NCI-H510A (cell line): ENCODE measurements at regions not wholly inside any gene's neighbourhood (a gene's known extent, or its start where the extent isn't known, plus 50 kb on each side); places are given as distances from the start of the nearest gene placed in this dataset.
"Not testable (repeated sequence)": the region's sequence is repeated elsewhere in the genome, so short reads cannot be mapped to it uniquely, and the experiment has no call there.

Source experiments
- DNase-seq: peaks from one replicate; lab custom pipeline; 2025; lab: John Stamatoyannopoulos, UW

GRCh38 chrX:5295004-5295403 is 933.7 kb downstream of the NLGN4X start:
- DNase-seq, result no peak

GRCh38 chrX:5290635-5291034 is 938.0 kb downstream of the NLGN4X start:
- no peak for DNase-seq

- not testable (repeated sequence) for DNase-seq
These were observed 938.7 kb downstream of the NLGN4X start for GRCh38 chrX:5289949-5290348.

- no peak for DNase-seq
These were observed 949.8 kb downstream of the NLGN4X start for GRCh38 chrX:5278908-5279307.

GRCh38 chrX:5265324-5265850 is 963.3 kb downstream of the NLGN4X start:
- DNase-seq, result no peak

- no peak for DNase-seq
These were observed 978.6 kb downstream of the NLGN4X start for GRCh38 chrX:5250106-5250505.

- DNase-seq, result no peak
These were observed 986.4 kb downstream of the NLGN4X start for GRCh38 chrX:5242091-5242790.

- no peak for DNase-seq
These were observed 991.9 kb downstream of the NLGN4X start for GRCh38 chrX:5236749-5237148.

GRCh38 chrX:5236096-5236495 is 992.6 kb downstream of the NLGN4X start:
- DNase-seq, result peak; percentile 52

- DNase-seq, result no peak
These were observed 994.8 kb downstream of the NLGN4X start for GRCh38 chrX:5233830-5234229.

GRCh38 chrX:5220421-5220820 is 1008.2 kb downstream of the NLGN4X start:
- DNase-seq, result no peak

GRCh38 chrX:5194806-5195205 is 1033.9 kb downstream of the NLGN4X start:
- DNase-seq, result no peak

- no peak for DNase-seq
These were observed 1048.4 kb downstream of the NLGN4X start for GRCh38 chrX:5180135-5180741.

- no peak for DNase-seq
These were observed 1051.9 kb downstream of the NLGN4X start for GRCh38 chrX:5176766-5177165.

- DNase-seq, result no peak
These were observed 1065.0 kb downstream of the NLGN4X start for GRCh38 chrX:5163663-5164062.

- no peak for DNase-seq
These were observed 1073.4 kb downstream of the NLGN4X start for GRCh38 chrX:5155301-5155700.

GRCh38 chrX:5145957-5146356 is 1082.7 kb downstream of the NLGN4X start:
- no peak for DNase-seq

GRCh38 chrX:5142644-5143043 is 1086.0 kb downstream of the NLGN4X start:
- no peak for DNase-seq

- DNase-seq, result no peak
These were observed 1106.4 kb downstream of the NLGN4X start for GRCh38 chrX:5122181-5122678.

- no peak for DNase-seq
These were observed 1110.9 kb downstream of the NLGN4X start for GRCh38 chrX:5117816-5118215.

- DNase-seq, result no peak
These were observed 1115.5 kb downstream of the NLGN4X start for GRCh38 chrX:5113128-5113527.

- DNase-seq, result no peak
These were observed 1128.7 kb downstream of the NLGN4X start for GRCh38 chrX:5100004-5100403.

GRCh38 chrX:5086388-5086787 is 1142.3 kb downstream of the NLGN4X start:
- no peak for DNase-seq
